Left ventricle myocardium inferior (tissue), 1 donor: ENCODE measurements at regions not wholly inside any gene's neighbourhood (a gene's known extent, or its start where the extent isn't known, plus 50 kb on each side); places are given as distances from the start of the nearest gene placed in this dataset.

Experiments
- DNase-seq: peaks from one replicate; pipeline ENCODE4 v3.0.0-alpha.2; 2020
- H3K27ac ChIP-seq: fragments of 200-600 bp; replicated peaks from 2 replicates; pipeline ENCODE4 v1.8.0; 2021
- H3K27me3 ChIP-seq: fragments of 200-600 bp; 2 replicates; pipeline ENCODE4 v1.8.0; 2021; ENCODE audit warnings: low read depth
- H3K36me3 ChIP-seq: fragments of 200-600 bp; 2 replicates; pipeline ENCODE4 v1.8.0; 2021
- H3K4me1 ChIP-seq: fragments of 200-600 bp; 2 replicates; pipeline ENCODE4 v1.8.0; 2021
- H3K4me3 ChIP-seq: fragments of 200-600 bp; 2 replicates; pipeline ENCODE4 v1.8.0; 2021; ENCODE audit warnings: mild to moderate bottlenecking, moderate library complexity
- H3K9me3 ChIP-seq: fragments of 200-600 bp; replicated peaks from 2 replicates; pipeline ENCODE4 v1.8.0; 2021
- intact Hi-C: fragments of 100-400 bp; cut with micrococcal nuclease; formaldehyde crosslinking; loops from one replicate; pipeline ENCODE4 v1.11.0; 2022
- TF ChIP-seq, protein P1 (sequence below): fragments of 200-600 bp; IDR thresholded peaks from 2 replicates; pipeline ENCODE4 v1.8.0; 2021; ENCODE audit warnings: antibody characterized with exemption, mild to moderate bottlenecking, borderline replicate concordance
- donor health status: DM: no; HTN: yes; CAD: no; lungs with severe emphysema.

DNA sequence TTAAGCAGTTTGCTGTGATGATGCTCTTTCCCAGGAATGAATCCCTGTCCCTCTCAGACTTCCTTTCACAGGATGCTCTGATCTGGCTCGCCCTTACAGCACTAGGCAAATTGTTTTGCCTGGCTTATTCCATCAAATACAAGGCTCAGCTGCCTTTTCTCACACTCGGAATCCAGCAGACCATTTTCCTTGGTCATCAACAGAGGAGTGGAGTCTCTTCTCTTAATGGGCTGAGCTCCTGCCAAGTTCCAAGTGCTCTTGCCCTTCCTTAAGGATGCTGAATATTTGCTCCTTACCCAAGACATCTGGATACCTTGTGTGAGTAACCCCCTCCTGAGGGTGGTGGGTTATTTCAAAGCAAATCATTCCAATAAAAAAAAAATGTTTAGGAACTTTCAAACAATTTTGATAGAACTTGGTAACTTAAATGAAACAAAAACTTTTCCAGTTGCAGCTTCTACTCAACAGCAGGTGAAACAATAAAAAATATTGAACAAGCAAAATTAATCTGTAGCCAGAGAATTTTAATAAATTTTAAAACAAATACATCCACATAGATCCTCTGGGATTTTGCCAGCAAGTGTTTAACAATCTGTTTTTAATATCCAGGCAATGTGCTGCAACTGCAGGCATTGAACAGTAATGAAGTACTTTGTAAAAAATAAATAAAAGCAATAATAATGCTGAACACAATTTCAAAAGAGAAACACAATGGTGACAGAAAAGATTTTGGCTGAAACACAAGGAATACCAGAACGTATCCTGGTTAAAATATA, 264.0 kb upstream of the FAR2 start:
- Histone ChIP-seq H3K9me3 (no peaks in the 10 kb centered on the region), H3K27ac (peak overlapping the region; percentile 13), H3K4me3 (no peak overlapping the region), H3K4me1 (peaks cover 4% of the 10 kb centered on the region), H3K27me3 (no peaks in the 10 kb centered on the region), H3K36me3 (no peaks in the 10 kb centered on the region)
- TF ChIP-seq, protein P1, sequence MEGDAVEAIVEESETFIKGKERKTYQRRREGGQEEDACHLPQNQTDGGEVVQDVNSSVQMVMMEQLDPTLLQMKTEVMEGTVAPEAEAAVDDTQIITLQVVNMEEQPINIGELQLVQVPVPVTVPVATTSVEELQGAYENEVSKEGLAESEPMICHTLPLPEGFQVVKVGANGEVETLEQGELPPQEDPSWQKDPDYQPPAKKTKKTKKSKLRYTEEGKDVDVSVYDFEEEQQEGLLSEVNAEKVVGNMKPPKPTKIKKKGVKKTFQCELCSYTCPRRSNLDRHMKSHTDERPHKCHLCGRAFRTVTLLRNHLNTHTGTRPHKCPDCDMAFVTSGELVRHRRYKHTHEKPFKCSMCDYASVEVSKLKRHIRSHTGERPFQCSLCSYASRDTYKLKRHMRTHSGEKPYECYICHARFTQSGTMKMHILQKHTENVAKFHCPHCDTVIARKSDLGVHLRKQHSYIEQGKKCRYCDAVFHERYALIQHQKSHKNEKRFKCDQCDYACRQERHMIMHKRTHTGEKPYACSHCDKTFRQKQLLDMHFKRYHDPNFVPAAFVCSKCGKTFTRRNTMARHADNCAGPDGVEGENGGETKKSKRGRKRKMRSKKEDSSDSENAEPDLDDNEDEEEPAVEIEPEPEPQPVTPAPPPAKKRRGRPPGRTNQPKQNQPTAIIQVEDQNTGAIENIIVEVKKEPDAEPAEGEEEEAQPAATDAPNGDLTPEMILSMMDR: no peak
- intact Hi-C loops: no loop called here
- DNase-seq: no peak

DNA sequence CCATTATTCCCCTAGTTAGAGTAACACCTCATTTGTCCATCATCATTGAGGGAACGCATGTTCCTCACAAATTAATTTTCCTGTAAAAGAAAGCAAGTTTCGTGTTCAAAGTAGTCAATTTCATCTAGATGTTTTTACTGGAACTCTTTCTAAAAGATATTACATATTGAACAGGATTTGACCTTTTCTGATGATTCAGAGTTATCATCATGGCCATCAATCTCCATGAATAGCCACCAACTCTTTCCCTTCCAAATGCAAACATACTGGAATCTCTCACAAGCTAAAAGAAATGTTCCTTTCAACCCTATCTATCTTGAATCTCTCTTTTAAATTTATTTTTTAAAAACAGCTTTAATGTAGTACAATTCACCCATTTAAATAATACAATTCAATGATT, 263.1 kb upstream of the FAR2 start:
- Histone ChIP-seq H3K27ac (no peak overlapping the region), H3K27me3 (no peaks in the 10 kb centered on the region), H3K9me3 (no peaks in the 10 kb centered on the region), H3K4me3 (no peak overlapping the region), H3K4me1 (peaks cover 4% of the 10 kb centered on the region), H3K36me3 (no peaks in the 10 kb centered on the region)
- TF ChIP-seq, protein P1: no peak
- DNase-seq: no peak
- intact Hi-C loops: no loop called here

GRCh38 chr12:28887461-28887990, 261.6 kb upstream of the FAR2 start:
- no peak overlapping the region for H3K27ac ChIP-seq
- DNase-seq: no peak
- H3K9me3 ChIP-seq: no peaks in the 10 kb centered on the region
- intact Hi-C loops: no loop called here
- H3K4me3 ChIP-seq: no peak overlapping the region
- no peaks in the 10 kb centered on the region for H3K36me3 ChIP-seq
- peaks cover 4% of the 10 kb centered on the region for H3K4me1 ChIP-seq
- TF ChIP-seq, protein P1: no peak
- H3K27me3 ChIP-seq: no peaks in the 10 kb centered on the region

DNA sequence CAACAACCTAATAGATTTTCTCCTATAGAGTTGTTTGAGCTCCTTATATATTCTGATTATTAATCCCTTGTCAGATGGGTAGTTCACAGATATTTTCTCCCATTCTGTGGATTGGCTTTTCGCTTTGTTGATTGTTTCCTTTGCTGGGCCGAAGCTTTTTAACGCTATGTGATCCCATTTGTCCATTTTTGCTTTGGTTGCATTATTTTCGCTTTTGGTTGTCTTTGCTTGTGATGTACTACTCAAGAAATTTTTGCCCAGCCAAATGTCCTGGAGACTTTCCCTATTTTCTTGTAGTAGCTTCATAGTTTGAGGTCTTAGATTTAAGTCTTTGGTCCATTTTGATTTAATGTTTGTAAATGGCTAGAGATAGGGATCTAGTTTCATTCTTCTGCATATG, 258.4 kb upstream of the FAR2 start:
- DNase-seq: no peak
- TF ChIP-seq, protein P1: no peak
- Histone ChIP-seq H3K36me3 (no peaks in the 10 kb centered on the region), H3K9me3 (no peaks in the 10 kb centered on the region), H3K4me3 (no peak overlapping the region), H3K27ac (no peak overlapping the region), H3K4me1 (no peaks in the 10 kb centered on the region), H3K27me3 (no peaks in the 10 kb centered on the region)
- intact Hi-C loops: no loop called here

- TF ChIP-seq, protein P1: no peak
- H3K4me1 ChIP-seq: no peaks in the 10 kb centered on the region
- no peak overlapping the region for H3K4me3 ChIP-seq
- no peak for DNase-seq
- no peak overlapping the region for H3K27ac ChIP-seq
- intact Hi-C loops: no loop called here
- no peaks in the 10 kb centered on the region for H3K9me3 ChIP-seq
- H3K27me3 ChIP-seq: no peaks in the 10 kb centered on the region
- no peaks in the 10 kb centered on the region for H3K36me3 ChIP-seq
Measured at GRCh38 chr12:28891126-28891525, 258.0 kb upstream of the FAR2 start.
